ENCODE measurements at regions not wholly inside any gene's neighbourhood (a gene's known extent, or its start where the extent isn't known, plus 50 kb on each side); places are given as distances from the start of the nearest gene placed in this dataset.

GRCh38 chr20:12824328-12825225, 184.2 kb upstream of the SPTLC3 start:
- Histone ChIP-seq H3K4me2 (ENCODE audit: insufficient read depth, low read length) (no peak overlapping the region), H3K79me2 (ENCODE audit: control insufficient read depth, insufficient read depth, low read length) (no peaks in the 10 kb centered on the region), H2AFZ (ENCODE audit: low read depth, low read length) (no peak overlapping the region), H3K4me3 (replicated peaks in 1 of 3; ENCODE audit: insufficient read depth in 1 of 3, low read depth in 1 of 3, low read length in 3 of 3) (no peak overlapping the region), H3K9me1 (replicated peaks; ENCODE audit: control insufficient read depth, extremely low read depth, insufficient read depth, low read length) (no peaks in the 10 kb centered on the region), H3K9ac (replicated peaks; ENCODE audit: extremely low read depth, insufficient read depth, low read length) (no peak overlapping the region), H3K27me3 (ENCODE audit: control insufficient read depth in 2 of 2, insufficient read depth in 2 of 2, low read length in 2 of 2) (no peaks in the 10 kb centered on the region), H3K27ac (ENCODE audit: insufficient read depth, low read depth, low read length) (no peak overlapping the region), H3K9me3 (replicated peaks; ENCODE audit: control insufficient read depth, insufficient read depth, low read length) (no peaks in the 10 kb centered on the region), H3K36me3 (ENCODE audit: control insufficient read depth in 2 of 2, extremely low read depth in 1 of 2, insufficient read depth in 2 of 2, low read length in 2 of 2) (no peaks in the 10 kb centered on the region), H4K20me1 (replicated peaks; ENCODE audit: control insufficient read depth, extremely low read depth, insufficient read depth, low read length) (no peaks in the 10 kb centered on the region), H3K4me1 (ENCODE audit: control insufficient read depth, extremely low read depth, insufficient read depth, low read length) (no peaks in the 10 kb centered on the region)
- dilution Hi-C loops (cut with MboI; ENCODE audit: extremely low pct_ligation_motif_present, low sequenced_read_pairs) = no loop called here
- DNase-seq (ENCODE audit: low read depth, low spot score) (no peak), FAIRE-seq (no peak)
- POLR2A ChIA-PET = no interaction called here
- CTCF ChIA-PET = no interaction called here
- intact Hi-C loops (cut with micrococcal nuclease) = no loop called here
- BruUV-seq (replicated peaks) = no TSS peak
- TF ChIP-seq POLR2A (IDR thresholded peaks at IDR 0.05; ENCODE audit: low read depth, low read length) = no peak
- TF ChIP-seq CTCF (IDR thresholded peaks at IDR 0.05; ENCODE audit: extremely low read depth in 1 of 2, insufficient read depth in 1 of 2, low read depth in 1 of 2, low read length in 2 of 2) = no peak
- no peak for TF ChIP-seq JUN (IDR thresholded peaks at IDR 0.05; ENCODE audit: borderline replicate concordance, insufficient read depth, insufficient read length, low read depth)
- no peak for TF ChIP-seq GATA2 (IDR thresholded peaks at IDR 0.05; ENCODE audit: insufficient read depth, insufficient read length, low read depth, low read length)
- TF ChIP-seq, protein P1, sequence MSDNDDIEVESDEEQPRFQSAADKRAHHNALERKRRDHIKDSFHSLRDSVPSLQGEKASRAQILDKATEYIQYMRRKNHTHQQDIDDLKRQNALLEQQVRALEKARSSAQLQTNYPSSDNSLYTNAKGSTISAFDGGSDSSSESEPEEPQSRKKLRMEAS (IDR thresholded peaks at IDR 0.05; ENCODE audit: insufficient read depth, insufficient read length) = no peak
- TF ChIP-seq MYC (IDR thresholded peaks at IDR 0.05; ENCODE audit: low read depth, low read length) = no peak
- TF ChIP-seq EZH2 (IDR thresholded peaks at IDR 0.05; ENCODE audit: borderline replicate concordance, low read depth, low read length, severe bottlenecking) = no peak
- TF ChIP-seq FOS (IDR thresholded peaks at IDR 0.05; ENCODE audit: borderline replicate concordance, insufficient read depth, low read length) = no peak
